Osteoblast (primary cell): ENCODE measurements at regions not wholly inside any gene's neighbourhood (a gene's known extent, or its start where the extent isn't known, plus 50 kb on each side); places are given as distances from the start of the nearest gene placed in this dataset.

Source experiments
- DNase-seq: peaks from one replicate; pipeline ENCODE4 v3.0.0; 2011; ENCODE audit warnings: low spot score, mixed read lengths; ENCODE audit not compliant: insufficient read length; ENCODE audit errors: missing footprints
- H2AFZ ChIP-seq: 2 replicates; pipeline ENCODE4 v1.6.0; 2011; ENCODE audit warnings: mild to moderate bottlenecking, low read length
- H3K27ac ChIP-seq: 2 replicates; pipeline ENCODE4 v1.5.1; 2011; ENCODE audit warnings: mild to moderate bottlenecking, low read depth, low read length, moderate library complexity
- H3K27me3 ChIP-seq: 2 replicates; pipeline ENCODE4 v1.6.0; 2012; ENCODE audit warnings: mild to moderate bottlenecking, control low read depth, inconsistent platforms, low read length, moderate library complexity; ENCODE audit not compliant: insufficient read depth
- H3K36me3 ChIP-seq: 2 replicates; pipeline ENCODE4 v1.5.1; 2011; ENCODE audit warnings: mild to moderate bottlenecking, low read length, control low read depth, moderate library complexity; ENCODE audit not compliant: insufficient read depth
- H3K4me1 ChIP-seq: 2 replicates; pipeline ENCODE4 v1.5.1; 2011; ENCODE audit warnings: mild to moderate bottlenecking, low read length, control low read depth, moderate library complexity; ENCODE audit not compliant: insufficient read depth
- H3K4me2 ChIP-seq: 2 replicates; pipeline ENCODE4 v1.6.0; 2011; ENCODE audit warnings: mild to moderate bottlenecking, low read length; ENCODE audit not compliant: insufficient read depth
- H3K4me3 ChIP-seq: fragments of 200-600 bp; sonication (generic); 3 replicates; pipeline ENCODE4 v1.5.1; 2012; ENCODE audit warnings: mild to moderate bottlenecking, low read length, inconsistent platforms; ENCODE audit not compliant: insufficient read depth
- H3K79me2 ChIP-seq: 2 replicates; pipeline ENCODE4 v1.6.0; 2012; ENCODE audit warnings: mild to moderate bottlenecking, low read length, control low read depth, inconsistent platforms; ENCODE audit not compliant: insufficient read depth
- H3K9me3 ChIP-seq: 2 replicates; pipeline ENCODE4 v1.5.1; 2011; ENCODE audit warnings: low read depth, low read length, control low read depth
- H4K20me1 ChIP-seq: 2 replicates; pipeline ENCODE4 v1.6.0; 2012; ENCODE audit warnings: mild to moderate bottlenecking, low read length, control low read depth; ENCODE audit not compliant: insufficient read depth
- CTCF ChIP-seq: IDR thresholded peaks from 2 replicates; pipeline ENCODE4 v1.5.1; 2011; ENCODE audit warnings: mild to moderate bottlenecking, low read depth, low read length, moderate library complexity; ENCODE audit errors: extremely low read depth

- H3K9me3 ChIP-seq, result no peaks in the 10 kb centered on the region
- H3K4me3 ChIP-seq, result no peak overlapping the region
- no peaks in the 10 kb centered on the region for H3K79me2 ChIP-seq
- TF ChIP-seq CTCF, result no peak
- no peaks in the 10 kb centered on the region for H3K4me1 ChIP-seq
- H4K20me1 ChIP-seq, result no peaks in the 10 kb centered on the region
- H2AFZ ChIP-seq, result no peak overlapping the region
- H3K27ac ChIP-seq, result no peak overlapping the region
- H3K36me3 ChIP-seq, result no peaks in the 10 kb centered on the region
- no peak for DNase-seq
- H3K4me2 ChIP-seq, result no peak overlapping the region
- H3K27me3 ChIP-seq, result peaks cover 21% of the 10 kb centered on the region
Observed at GRCh38 chr22:48488149-48488551, 1339.5 kb downstream of the BRD1 start.

DNA sequence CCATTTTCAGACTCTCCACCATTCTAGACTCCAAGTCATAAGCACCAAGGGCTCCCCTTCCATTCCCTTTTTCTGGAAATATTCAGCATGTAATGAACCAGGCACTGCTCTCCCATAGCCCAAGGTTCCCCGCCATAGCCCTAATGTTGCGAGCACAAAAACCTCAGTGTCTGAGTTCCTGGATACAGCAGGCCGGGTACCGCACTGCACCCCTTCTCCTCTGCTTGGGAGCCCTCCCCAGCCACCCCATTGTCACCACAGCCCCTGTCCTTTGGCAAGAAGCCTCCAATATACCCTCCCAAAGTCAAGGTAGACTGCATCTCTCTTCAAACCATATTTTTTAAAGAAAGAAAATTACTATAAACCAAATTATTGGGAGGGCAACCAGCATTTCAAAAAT lies 1341.1 kb downstream of the BRD1 start:
- Histone ChIP-seq H3K36me3 (no peaks in the 10 kb centered on the region), H3K27ac (no peak overlapping the region), H3K4me1 (no peaks in the 10 kb centered on the region), H4K20me1 (no peaks in the 10 kb centered on the region), H3K4me3 (no peak overlapping the region), H3K9me3 (no peaks in the 10 kb centered on the region), H3K27me3 (peaks cover 19% of the 10 kb centered on the region), H3K4me2 (no peak overlapping the region), H3K79me2 (no peaks in the 10 kb centered on the region), H2AFZ (no peak overlapping the region)
- no peak for TF ChIP-seq CTCF
- no peak for DNase-seq

GRCh38 chr22:48486134-48486532 lies 1341.5 kb downstream of the BRD1 start:
- Histone ChIP-seq H4K20me1 (no peaks in the 10 kb centered on the region), H2AFZ (no peak overlapping the region), H3K27me3 (peaks cover 15% of the 10 kb centered on the region), H3K4me3 (no peak overlapping the region), H3K79me2 (no peaks in the 10 kb centered on the region), H3K4me1 (no peaks in the 10 kb centered on the region), H3K27ac (no peak overlapping the region), H3K36me3 (no peaks in the 10 kb centered on the region), H3K4me2 (no peak overlapping the region), H3K9me3 (no peaks in the 10 kb centered on the region)
- DNase-seq, result no peak
- TF ChIP-seq CTCF, result no peak

DNA sequence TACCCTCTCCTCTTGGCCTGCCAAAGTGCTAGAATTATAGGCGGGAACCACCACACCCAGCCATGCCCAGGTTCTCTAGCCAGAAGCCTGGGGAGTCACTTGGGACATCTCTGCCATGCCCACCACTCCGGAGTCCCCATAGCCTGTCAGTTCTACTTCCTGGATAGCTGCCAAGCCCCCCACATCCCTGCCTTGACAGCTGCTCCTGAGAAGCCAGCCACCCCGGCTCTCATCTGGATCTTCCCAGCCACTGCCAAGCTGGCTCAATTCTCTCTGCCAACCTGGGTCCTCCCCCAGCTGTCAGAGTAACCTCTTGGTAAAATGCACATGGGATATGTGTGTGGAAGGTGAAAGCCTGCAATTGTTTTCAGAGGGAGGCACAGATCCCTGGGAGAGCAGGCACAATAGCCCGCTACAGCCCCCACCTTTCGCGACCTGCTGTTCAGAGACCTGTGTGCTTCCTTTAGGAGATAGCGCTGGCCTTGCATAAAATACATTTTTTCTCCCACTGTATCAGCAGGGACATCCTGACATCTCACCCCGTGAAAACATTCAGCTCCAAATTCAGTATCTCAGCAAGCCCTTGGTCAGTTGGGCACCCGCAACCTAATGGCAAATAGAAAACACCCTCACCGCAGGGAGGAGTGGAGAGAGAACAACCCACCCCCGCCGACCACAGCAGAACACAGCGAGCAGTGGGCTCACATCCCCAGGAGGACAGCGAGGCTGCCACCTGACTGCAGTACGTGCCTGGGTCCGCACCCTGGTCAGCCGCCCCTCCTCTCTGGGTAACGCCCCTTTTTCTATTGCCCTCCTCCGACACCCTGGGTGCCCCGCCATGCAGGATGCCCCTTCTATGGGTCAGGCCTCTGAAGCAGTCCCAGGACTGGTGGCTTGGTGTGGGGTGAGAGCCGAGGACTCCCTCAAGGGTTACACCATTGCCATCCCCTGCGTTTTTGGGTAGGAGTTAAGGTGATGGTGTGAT lies 1342.2 kb downstream of the BRD1 start:
- no peak overlapping the region for H3K4me2 ChIP-seq

More for the DNA sequence above, 1342.2 kb downstream of the BRD1 start:
- Histone ChIP-seq H2AFZ (no peak overlapping the region), H3K79me2 (no peaks in the 10 kb centered on the region), H3K4me1 (no peaks in the 10 kb centered on the region), H3K27me3 (peaks cover 9% of the 10 kb centered on the region), H3K27ac (no peak overlapping the region), H3K36me3 (no peaks in the 10 kb centered on the region), H3K9me3 (no peaks in the 10 kb centered on the region), H4K20me1 (no peaks in the 10 kb centered on the region), H3K4me3 (no peak overlapping the region)
- no peak for DNase-seq
- no peak for TF ChIP-seq CTCF
